NCI-H526 (cell line): ENCODE measurements at regions not wholly inside any gene's neighbourhood (a gene's known extent, or its start where the extent isn't known, plus 50 kb on each side); places are given as distances from the start of the nearest gene placed in this dataset.

Source experiments
- DNase-seq, 2 experiments: peaks; one replicate each; lab custom pipeline; 2025; lab: John Stamatoyannopoulos, UW

- no peak for DNase-seq
Observed at GRCh38 chr15:38672814-38673670, 108.4 kb upstream of the RASGRP1 start.

- DNase-seq: no peak
Observed at GRCh38 chr15:38674448-38674847, 109.8 kb upstream of the RASGRP1 start.

- DNase-seq: no peak
Observed at GRCh38 chr15:38678281-38678680, 113.7 kb upstream of the RASGRP1 start.

GRCh38 chr15:38680775-38681174 lies 116.2 kb upstream of the RASGRP1 start:
- no peak for DNase-seq

DNA sequence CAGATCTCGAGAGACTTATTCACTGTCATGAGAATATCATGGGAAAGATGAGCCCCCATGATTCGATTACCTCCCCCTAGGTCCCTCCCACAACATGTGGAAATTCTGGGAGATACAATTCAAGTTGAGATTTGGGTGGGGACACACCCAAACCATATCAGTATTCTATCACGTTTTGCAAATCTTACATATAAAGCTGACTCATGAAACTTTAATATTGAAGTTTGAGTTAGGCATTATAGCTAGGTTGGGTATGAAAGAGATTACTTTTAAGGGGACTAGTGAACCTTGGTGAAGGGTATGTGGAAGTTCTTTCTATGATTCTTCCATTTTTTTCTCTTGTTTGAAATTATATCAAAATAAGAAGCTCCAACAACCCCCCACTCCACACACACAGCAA lies 117.7 kb upstream of the RASGRP1 start:
- DNase-seq: no peak

GRCh38 chr15:38682861-38683260 lies 118.2 kb upstream of the RASGRP1 start:
- DNase-seq: no peak

DNA sequence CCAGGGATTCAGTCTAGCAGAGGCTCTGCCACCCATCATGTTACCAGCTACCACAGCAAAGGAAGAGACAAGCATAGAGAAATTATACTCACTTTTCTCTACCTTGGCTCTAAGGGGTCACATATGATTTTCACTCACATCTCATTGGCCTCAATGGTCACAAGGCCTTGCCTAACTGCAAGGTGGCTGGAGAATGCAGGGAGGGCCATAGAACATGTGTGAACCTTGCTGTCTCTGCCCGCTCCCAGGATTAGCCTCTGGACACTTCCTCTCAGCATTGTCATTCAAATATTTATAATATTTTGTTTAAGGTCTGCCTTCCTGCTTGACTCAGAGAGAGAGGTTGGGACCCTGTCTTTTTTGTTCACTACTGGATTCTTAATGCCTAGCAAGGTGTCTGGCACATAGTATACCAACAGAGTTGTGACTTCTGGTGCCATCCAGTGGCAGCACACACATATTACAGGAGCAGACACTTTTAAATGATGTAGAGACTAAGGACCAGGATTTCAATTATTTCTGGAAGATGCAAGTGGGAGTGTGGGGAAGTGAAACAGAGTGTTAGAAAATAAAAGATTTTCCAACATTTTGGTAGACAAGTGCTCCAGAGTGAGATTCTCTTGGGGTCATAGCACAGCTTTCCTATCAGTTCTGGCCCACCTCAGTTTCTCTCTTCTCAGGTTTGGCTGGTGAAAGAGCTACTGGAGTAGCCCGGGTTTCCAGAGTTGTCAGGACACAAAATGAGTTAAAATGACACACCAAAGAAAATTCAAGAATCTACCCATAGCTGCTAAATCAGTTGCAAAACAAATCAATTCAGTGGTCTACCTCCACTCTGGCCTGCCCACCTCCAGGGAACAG lies 119.0 kb upstream of the RASGRP1 start:
- DNase-seq: peak in 1 of 2 experiments; percentile 60

- no peak for DNase-seq
Observed at GRCh38 chr15:38684440-38685010, 119.9 kb upstream of the RASGRP1 start.

GRCh38 chr15:38685686-38686339 lies 121.2 kb upstream of the RASGRP1 start:
- no peak for DNase-seq

DNA sequence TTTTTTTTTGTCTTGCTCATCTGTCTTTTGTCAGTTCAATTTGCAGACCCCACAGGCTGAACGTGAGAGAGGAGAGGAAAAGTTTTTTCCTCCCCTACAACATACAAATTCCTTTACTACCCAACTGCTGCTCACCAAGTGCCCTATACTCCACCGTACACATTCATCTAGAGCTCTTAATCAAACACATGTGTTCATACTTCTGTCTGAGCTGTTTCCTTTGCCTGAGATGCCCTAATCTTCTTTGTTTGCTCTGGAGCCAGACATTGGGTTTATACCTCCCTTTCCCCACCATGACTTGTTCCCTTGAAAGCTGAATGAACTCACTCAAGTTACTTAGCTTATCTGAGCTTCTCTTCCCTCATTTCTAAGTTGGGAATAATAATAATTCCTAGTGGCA lies 122.7 kb upstream of the RASGRP1 start:
- no peak for DNase-seq

DNA sequence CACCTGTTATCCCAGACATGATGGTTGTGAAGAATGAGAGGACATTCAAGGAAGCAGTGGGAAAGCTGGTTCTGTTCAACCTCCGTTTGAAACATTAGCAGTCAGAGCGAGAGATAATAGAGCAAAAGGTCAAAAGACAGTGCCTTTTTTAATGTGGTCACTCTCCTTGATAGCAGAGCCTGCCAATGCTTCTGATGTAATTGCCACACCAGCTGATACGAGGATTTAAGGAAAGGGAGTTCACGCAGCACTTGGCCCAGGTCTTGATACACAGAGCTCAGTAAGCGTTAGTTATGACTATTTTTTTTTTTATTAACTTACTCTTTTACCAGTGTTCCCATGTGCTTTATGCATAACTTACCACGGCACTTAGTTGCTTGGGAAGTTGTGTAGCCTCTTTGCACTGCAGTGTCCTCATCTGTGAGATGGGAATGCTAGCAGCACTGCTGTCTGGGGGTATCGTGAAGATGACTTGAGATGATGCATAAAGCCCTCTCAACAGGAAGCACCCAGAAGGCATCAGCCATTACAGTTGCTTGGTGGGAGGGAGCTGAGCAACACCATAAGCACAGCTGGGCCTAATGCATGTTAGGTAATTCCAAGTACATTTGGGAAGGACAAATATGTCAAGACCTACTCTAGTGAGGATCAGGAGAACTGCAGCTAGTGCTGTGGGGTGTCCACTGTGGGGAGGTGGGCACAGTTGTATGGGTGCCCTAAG lies 123.3 kb upstream of the RASGRP1 start:
- no peak for DNase-seq

DNA sequence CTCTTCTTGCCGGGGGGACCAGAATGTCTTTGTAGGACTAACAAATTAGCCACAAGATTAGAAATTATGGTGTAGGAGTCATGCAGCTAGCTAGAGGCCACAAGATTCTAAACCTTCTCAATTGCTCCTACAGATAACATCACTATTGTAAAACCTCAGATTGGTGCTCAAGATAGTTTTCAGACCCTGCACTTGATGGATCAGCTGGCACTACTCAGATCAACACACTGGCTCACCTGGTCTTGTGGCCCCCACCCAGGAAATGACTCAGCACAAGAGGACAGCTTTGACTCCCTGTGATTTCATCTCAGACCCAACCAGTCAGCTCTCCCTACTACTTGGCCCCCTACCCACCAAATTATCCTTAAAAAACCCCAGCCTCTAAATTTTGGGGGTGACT lies 124.1 kb upstream of the RASGRP1 start:
- no peak for DNase-seq

DNA sequence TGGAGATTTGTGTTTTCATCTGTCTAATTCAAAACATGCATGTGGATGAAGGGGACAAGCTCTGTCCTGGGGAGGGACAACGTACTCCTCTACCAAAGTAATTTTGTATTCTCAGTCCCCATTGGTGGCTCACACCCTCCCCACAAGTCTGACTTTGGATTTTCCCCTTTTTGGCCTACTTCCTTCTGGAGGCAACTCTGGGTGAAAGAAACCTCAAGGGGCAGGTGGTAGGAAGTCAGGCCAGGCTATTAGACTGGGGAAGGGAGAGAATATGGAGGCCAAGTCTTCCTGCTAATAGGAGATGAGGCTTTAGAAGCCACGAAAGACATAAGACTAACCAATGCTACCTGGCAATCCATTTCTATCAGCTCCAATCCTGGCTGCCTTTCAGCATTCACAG lies 124.9 kb upstream of the RASGRP1 start:
- DNase-seq: no peak

DNA sequence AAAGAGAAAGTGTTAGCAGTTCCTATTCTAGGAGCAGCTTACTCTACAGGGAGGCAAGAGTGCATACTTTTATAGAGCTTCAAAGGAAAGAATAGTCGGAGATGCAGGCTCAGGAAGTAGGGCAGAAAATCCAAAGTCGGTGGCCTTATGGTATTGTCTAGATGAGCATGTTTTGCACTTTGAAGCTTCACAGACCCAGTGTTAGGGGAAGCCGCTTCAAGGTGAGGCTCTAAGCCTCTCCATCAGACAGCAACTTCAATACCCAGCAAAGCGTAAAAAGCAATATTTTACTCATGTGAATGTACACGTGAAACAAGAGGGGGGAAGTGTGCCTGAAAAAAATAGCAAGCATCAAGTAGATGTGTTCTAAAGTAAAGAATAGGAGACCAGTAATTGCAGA lies 125.6 kb upstream of the RASGRP1 start:
- no peak for DNase-seq

GRCh38 chr15:38690719-38691332 lies 126.2 kb upstream of the RASGRP1 start:
- DNase-seq: peak; percentile 44 to 75

DNA sequence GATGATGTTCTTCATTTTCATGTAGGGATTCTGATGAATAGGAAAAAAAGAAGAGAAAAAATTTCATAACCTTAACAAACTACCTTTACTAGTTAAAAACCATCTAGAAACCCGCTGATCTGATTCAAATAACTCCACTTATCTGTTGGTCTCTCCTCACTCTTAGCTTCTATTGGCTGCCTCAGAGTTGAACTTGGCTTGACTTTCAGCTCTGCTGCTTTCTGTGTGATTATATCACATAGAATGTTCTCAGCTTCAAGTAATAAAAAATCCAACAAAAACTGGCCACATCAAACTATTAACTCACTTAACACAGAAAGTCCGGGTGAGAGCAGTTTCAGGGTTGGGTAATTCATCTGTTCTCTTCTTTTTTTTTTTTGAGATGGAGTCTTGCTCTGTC lies 126.8 kb upstream of the RASGRP1 start:
- DNase-seq: no peak

- no peak for DNase-seq
Observed at GRCh38 chr15:38691965-38692788, 127.6 kb upstream of the RASGRP1 start.

DNA sequence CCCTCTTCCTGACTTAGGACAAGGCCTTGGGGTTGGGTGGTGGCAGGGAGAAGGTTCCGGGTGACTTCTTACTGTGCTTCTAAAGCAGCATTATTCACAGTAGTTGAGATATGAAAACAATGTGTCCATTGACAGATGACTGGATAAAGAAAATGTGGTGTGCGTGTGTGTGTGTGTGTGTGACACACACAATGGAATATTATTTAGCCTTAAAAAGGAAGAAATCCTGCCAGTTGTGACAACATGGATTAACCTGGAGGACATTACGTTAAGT lies 128.1 kb upstream of the RASGRP1 start:
- no peak for DNase-seq

DNA sequence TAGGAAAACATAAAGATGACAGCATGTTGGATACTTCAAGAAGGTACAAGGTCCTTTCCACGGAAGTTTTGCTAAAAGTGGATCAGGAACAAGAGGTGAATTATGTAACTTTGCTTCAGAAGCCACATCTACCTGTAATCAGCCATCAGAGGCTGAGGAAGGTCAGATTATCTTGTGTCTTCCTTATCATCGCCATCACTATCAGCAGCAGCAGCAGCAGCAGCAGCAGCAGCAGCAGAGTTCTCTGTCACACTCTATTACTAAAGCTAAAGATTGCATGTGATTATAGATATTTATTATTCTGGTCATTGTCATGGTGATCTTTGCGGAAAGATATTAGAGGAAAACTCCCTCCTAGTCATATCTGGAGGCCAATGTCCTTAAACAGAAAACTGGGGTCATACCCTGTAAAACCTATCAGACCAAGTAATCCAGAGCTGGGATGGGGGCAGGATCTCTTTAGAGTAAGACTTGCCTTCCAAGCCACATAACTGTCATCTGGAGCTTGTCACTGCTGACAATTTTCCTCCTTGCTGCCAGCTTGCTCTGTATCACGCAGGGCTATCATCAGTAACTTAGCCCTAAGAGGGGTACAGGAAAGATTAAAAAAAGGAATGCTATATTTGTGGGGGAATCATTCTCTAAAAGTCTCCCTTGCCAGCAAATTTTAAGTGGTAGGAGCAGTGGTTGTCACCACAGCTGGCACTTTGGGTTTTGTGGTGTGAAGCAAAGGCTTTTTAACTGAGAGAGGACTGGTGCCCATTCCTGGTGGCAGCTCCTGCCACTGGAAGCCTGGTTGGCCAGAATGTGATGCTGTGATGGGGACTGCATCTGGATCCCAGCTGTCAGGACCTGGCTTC lies 130.9 kb upstream of the RASGRP1 start:
- DNase-seq: no peak
